CD8-positive, alpha-beta memory T cell (primary cell): ENCODE measurements at regions not wholly inside any gene's neighbourhood (a gene's known extent, or its start where the extent isn't known, plus 50 kb on each side); places are given as distances from the start of the nearest gene placed in this dataset.
A peak's percentile ranks its signal among the peaks of the same experiment; 100 is the strongest.
"Not testable (repeated sequence)": the region's sequence is repeated elsewhere in the genome, so short reads cannot be mapped to it uniquely, and the experiment has no call there.

Source experiments
- CTCF ChIA-PET: fragments of 350-600 bp; sonication (Branson Sonifier 250); formaldehyde crosslinking; loops from one replicate; lab custom pipeline; 2021; ENCODE audit warnings: antibody characterized with exemption; lab: Charles Lee
- POLR2A ChIA-PET: fragments of 350-600 bp; sonication (Branson Sonifier 250); formaldehyde crosslinking; loops from one replicate; lab custom pipeline; 2021; ENCODE audit warnings: antibody characterized with exemption; lab: Charles Lee
- DNase-seq, 5 donors: peaks; one replicate each; pipeline versions ENCODE4 v3.0.0 to v3.0.0-alpha.2; 2020 to 2022; ENCODE audit warnings: mixed read lengths in 1 of 5
- H3K27ac ChIP-seq: one replicate; pipeline ENCODE4 v1.7.0; 2013; ENCODE audit warnings: low read depth, mild to moderate bottlenecking, low read length, moderate library complexity
- H3K27me3 ChIP-seq: 2 replicates; pipeline ENCODE4 v1.7.0; 2013; ENCODE audit warnings: low read length, mild to moderate bottlenecking; ENCODE audit not compliant: insufficient read depth, poor library complexity, severe bottlenecking
- H3K36me3 ChIP-seq: 2 replicates; pipeline ENCODE4 v1.7.0; 2013; ENCODE audit warnings: mild to moderate bottlenecking, low read length, moderate library complexity; ENCODE audit not compliant: insufficient read depth
- H3K4me1 ChIP-seq: 2 replicates; pipeline ENCODE4 v1.7.0; 2013; ENCODE audit warnings: mild to moderate bottlenecking, low read length, moderate library complexity; ENCODE audit not compliant: insufficient read depth
- H3K4me3 ChIP-seq: 2 replicates; pipeline ENCODE4 v1.7.0; 2013; ENCODE audit warnings: mild to moderate bottlenecking, low read length
- H3K9me3 ChIP-seq: 2 replicates; pipeline ENCODE4 v1.7.0; 2013; ENCODE audit warnings: mild to moderate bottlenecking, low read length
- H3K27ac Mint-ChIP-seq, 8 donors: one replicate each; pipeline ENCODE4 v1.8.0; 2020 to 2021; ENCODE audit warnings: mixed read lengths in 8 of 8, mild to moderate bottlenecking in 6 of 8, inconsistent platforms in 3 of 8, moderate library complexity in 3 of 8
- H3K27me3 Mint-ChIP-seq, 2 donors: one replicate each; pipeline ENCODE4 v1.8.0; 2020 to 2021; ENCODE audit warnings: mixed read lengths in 2 of 2, mild to moderate bottlenecking in 1 of 2, moderate library complexity in 1 of 2
- H3K36me3 Mint-ChIP-seq, 3 donors: one replicate each; pipeline ENCODE4 v1.8.0; 2020 to 2021; ENCODE audit warnings: mixed read lengths in 3 of 3, inconsistent platforms in 1 of 3, mild to moderate bottlenecking in 1 of 3
- H3K4me1 Mint-ChIP-seq, 3 donors: one replicate each; pipeline ENCODE4 v1.8.0; 2020 to 2021; ENCODE audit warnings: mixed read lengths in 3 of 3, inconsistent platforms in 1 of 3, mild to moderate bottlenecking in 1 of 3
- H3K4me3 Mint-ChIP-seq, 7 donors: one replicate each; pipeline ENCODE4 v1.8.0; 2020 to 2021; ENCODE audit warnings: mixed read lengths in 7 of 7, mild to moderate bottlenecking in 6 of 7, moderate library complexity in 4 of 7, inconsistent platforms in 2 of 7
- H3K9me3 Mint-ChIP-seq, 5 donors: one replicate each; pipeline ENCODE4 v1.8.0; 2020 to 2022; ENCODE audit warnings: mixed read lengths in 5 of 5, mild to moderate bottlenecking in 3 of 5, moderate library complexity in 2 of 5, inconsistent platforms in 1 of 5

DNA sequence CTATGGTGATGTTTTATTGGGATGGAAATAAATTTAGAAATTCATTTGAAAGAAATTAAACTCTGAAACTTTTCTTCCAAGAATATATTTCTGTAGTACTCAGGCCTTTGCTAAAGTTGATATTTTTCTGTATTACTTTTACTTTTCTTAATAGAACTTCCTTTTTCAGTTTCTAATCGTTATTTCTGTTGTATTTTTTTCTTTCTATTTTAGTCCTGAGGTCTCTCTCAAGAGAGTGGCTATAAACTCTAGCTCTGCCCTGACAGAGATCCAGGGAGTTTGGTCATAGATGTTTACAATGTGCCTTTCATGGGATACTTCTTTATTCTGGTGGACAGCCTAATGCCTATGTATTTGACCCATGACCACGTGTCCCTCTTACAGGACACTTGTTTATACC, 51.0 kb downstream of the OR2B6 start:
- CTCF ChIA-PET = no interaction called here
- Mint-ChIP-seq H3K4me1 (peaks cover 0 to 6% (median 3%) of the 10 kb centered on the region in 3 donors), H3K9me3 (no peaks in the 10 kb centered on the region), H3K27me3 (peaks cover 12 to 43% of the 10 kb centered on the region in 2 donors), H3K4me3 (no peak overlapping the region), H3K27ac (no peak overlapping the region), H3K36me3 (peaks cover 0 to 3% (median 0%) of the 10 kb centered on the region in 3 donors)
- H3K36me3 ChIP-seq = no peaks in the 10 kb centered on the region
- no peak for DNase-seq
- H3K4me1 ChIP-seq = no peaks in the 10 kb centered on the region
- H3K27ac ChIP-seq = no peak overlapping the region
- H3K27me3 ChIP-seq = no peaks in the 10 kb centered on the region
- H3K4me3 ChIP-seq = no peak overlapping the region
- H3K9me3 ChIP-seq = no peaks in the 10 kb centered on the region
- POLR2A ChIA-PET = no interaction called here

DNA sequence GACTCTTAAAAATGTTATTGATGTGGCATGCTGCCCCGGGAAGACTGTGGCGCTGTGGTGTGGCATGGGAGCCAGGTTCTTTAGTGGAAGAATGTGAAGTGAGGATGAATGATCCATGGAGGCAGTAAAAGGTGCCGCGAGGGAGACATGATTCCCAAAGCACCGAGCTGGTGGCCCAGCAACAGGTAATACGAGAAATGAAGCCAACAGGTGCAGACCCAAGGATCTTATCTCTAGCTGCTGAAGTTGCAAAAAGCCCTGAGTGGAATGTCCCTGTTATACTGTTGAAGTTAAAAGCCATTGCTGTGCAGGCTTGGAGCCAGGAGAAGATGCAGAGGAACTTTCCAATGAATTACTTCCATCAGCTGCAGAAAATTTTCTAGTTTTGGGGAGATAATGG, 53.5 kb downstream of the OR2B6 start:
- CTCF ChIA-PET = no interaction called here
- Mint-ChIP-seq H3K9me3 (no peaks in the 10 kb centered on the region), H3K27me3 (peaks cover 15 to 37% of the 10 kb centered on the region in 2 donors), H3K4me1 (peaks cover 0 to 6% (median 3%) of the 10 kb centered on the region in 3 donors), H3K36me3 (peaks cover 0 to 1% (median 0%) of the 10 kb centered on the region in 3 donors), H3K27ac (no peak overlapping the region), H3K4me3 (no peak overlapping the region)
- Histone ChIP-seq H3K4me3 (no peak overlapping the region), H3K4me1 (no peaks in the 10 kb centered on the region), H3K36me3 (no peaks in the 10 kb centered on the region), H3K9me3 (no peaks in the 10 kb centered on the region), H3K27ac (no peak overlapping the region), H3K27me3 (peaks cover 5% of the 10 kb centered on the region)
- DNase-seq = no peak
- POLR2A ChIA-PET = no interaction called here

DNA sequence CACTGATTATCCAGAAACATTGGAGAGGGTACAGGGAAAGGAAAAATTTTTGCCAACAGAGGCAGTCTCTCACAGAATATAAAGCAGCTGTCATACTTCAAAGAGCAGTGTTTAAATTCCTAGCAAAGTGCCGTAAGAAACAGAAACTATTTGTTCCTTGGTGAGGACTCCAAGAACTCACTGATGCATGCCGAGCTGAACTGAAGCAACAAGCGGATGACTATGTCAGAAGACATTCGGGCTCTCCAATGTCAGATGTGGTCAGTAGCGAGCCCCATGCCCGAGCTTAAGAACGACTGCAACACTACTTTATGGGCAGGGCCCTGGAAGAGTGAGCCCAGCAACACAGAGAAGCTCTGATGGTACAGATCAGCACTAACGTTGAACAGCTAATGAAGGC, 54.7 kb downstream of the OR2B6 start:
- Mint-ChIP-seq H3K27me3 (peaks cover 15 to 45% of the 10 kb centered on the region in 2 donors), H3K27ac (peak overlapping the region in 1 of 8 donors; percentile 35), H3K4me3 (no peak overlapping the region), H3K4me1 (peaks cover 0 to 6% (median 3%) of the 10 kb centered on the region in 3 donors), H3K9me3 (no peaks in the 10 kb centered on the region), H3K36me3 (peaks cover 0 to 1% (median 0%) of the 10 kb centered on the region in 3 donors)
- ChIA-PET CTCF (no interaction called here), POLR2A (no interaction called here)
- Histone ChIP-seq H3K27me3 (peaks cover 10% of the 10 kb centered on the region), H3K27ac (no peak overlapping the region), H3K36me3 (no peaks in the 10 kb centered on the region), H3K9me3 (no peaks in the 10 kb centered on the region), H3K4me1 (no peaks in the 10 kb centered on the region), H3K4me3 (no peak overlapping the region)
- DNase-seq = no peak

DNA sequence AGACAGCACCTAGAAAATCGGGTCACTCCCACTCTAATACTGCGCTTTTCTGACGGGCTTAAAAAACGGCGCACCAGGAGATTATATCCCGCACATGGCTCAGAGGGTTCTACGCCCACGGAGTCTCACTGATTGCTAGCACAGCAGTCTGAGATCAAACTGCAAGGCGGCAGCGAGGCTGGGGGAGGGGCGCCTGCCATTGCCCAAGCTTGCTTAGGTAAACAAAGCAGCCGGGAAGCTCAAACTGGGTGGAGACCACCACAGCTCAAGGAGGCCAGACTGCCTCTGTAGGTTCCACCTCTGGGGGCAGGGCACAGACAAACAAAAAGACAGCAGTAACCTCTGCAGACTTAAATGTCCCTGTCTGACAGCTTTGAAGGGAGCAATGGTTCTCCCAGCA, 59.4 kb upstream of the ZNF165 start:
- peaks cover 23 to 40% of the 10 kb centered on the region in 2 donors for H3K27me3 Mint-ChIP-seq
- H3K4me3 ChIP-seq, DNase-seq, H3K27ac Mint-ChIP-seq, H3K27me3 ChIP-seq, H3K4me3 Mint-ChIP-seq, H3K9me3 ChIP-seq, H3K4me1 Mint-ChIP-seq, CTCF ChIA-PET, H3K36me3 Mint-ChIP-seq, H3K9me3 Mint-ChIP-seq, POLR2A ChIA-PET, H3K36me3 ChIP-seq, H3K27ac ChIP-seq, H3K4me1 ChIP-seq: not testable (repeated sequence)

DNA sequence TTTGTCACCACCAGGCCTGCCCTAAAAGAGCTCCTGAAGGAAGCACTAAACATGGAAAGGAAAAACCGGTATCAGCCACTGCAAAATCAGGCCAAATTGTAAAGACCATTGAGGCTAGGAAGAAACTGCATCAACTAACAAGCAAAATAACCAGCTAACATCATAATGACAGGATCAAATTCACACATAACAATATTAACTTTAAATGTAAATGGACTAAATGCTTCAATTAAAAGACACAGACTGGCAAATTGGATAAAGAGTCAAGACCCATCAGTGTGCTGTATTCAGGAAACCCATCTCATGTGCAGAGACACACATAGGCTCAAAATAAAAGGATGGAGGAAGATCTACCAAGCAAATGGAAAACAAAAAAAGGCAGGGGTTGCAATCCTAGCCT, 57.7 kb upstream of the ZNF165 start:
- POLR2A ChIA-PET, H3K9me3 ChIP-seq, H3K27ac Mint-ChIP-seq, H3K4me1 ChIP-seq, H3K9me3 Mint-ChIP-seq, DNase-seq, H3K4me3 ChIP-seq, H3K27ac ChIP-seq, CTCF ChIA-PET, H3K36me3 ChIP-seq, H3K4me3 Mint-ChIP-seq, H3K4me1 Mint-ChIP-seq, H3K36me3 Mint-ChIP-seq, H3K27me3 ChIP-seq: not testable (repeated sequence)
- H3K27me3 Mint-ChIP-seq = peaks cover 23 to 29% of the 10 kb centered on the region in 2 donors
